ENCODE measurements at regions not wholly inside any gene's neighbourhood (a gene's known extent, or its start where the extent isn't known, plus 50 kb on each side); places are given as distances from the start of the nearest gene placed in this dataset.

DNA sequence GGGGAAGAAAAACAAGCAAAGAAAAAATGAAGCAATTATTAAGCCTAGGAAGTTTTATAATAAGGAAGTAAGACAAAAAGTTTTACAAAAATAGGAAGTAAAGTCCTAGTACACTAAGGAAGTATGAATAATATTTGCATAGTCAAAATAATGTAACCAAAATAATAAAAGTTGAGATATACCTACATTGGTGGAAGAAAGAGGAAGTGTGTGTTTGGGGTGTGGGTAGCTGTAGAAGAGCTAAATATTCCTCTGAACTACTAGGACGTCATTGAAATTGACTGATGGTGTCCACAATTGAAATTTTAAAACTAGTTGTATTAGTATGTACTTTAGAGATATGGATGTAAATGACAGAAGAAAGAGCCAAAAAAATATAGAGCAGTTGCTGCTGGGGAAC is 228.4 kb upstream of the OTX2 start:
- no peaks in the 10 kb centered on the region for H3K9me3 ChIP-seq (ENCODE audit: low read length)
- no peaks in the 10 kb centered on the region for H4K20me1 ChIP-seq (ENCODE audit: insufficient read depth)
- no peaks in the 10 kb centered on the region for H3K27me3 ChIP-seq (ENCODE audit: insufficient read depth, low read depth, low read length)
- no peak overlapping the region for H2AFZ ChIP-seq (ENCODE audit: low read depth, low read length)
- H3K27ac ChIP-seq (ENCODE audit: low read length): no peak overlapping the region
- no peak overlapping the region for H3K4me2 ChIP-seq (ENCODE audit: low read length)
- H3F3A ChIP-seq (ENCODE audit: insufficient read depth, low read length, poor library complexity, severe bottlenecking): no peaks in the 10 kb centered on the region
- no peaks in the 10 kb centered on the region for H3K79me2 ChIP-seq (replicated peaks; ENCODE audit: insufficient read depth, low read length)
- TF ChIP-seq, protein P1, sequence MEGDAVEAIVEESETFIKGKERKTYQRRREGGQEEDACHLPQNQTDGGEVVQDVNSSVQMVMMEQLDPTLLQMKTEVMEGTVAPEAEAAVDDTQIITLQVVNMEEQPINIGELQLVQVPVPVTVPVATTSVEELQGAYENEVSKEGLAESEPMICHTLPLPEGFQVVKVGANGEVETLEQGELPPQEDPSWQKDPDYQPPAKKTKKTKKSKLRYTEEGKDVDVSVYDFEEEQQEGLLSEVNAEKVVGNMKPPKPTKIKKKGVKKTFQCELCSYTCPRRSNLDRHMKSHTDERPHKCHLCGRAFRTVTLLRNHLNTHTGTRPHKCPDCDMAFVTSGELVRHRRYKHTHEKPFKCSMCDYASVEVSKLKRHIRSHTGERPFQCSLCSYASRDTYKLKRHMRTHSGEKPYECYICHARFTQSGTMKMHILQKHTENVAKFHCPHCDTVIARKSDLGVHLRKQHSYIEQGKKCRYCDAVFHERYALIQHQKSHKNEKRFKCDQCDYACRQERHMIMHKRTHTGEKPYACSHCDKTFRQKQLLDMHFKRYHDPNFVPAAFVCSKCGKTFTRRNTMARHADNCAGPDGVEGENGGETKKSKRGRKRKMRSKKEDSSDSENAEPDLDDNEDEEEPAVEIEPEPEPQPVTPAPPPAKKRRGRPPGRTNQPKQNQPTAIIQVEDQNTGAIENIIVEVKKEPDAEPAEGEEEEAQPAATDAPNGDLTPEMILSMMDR (IDR thresholded peaks at IDR 0.05; ENCODE audit: poor library complexity, severe bottlenecking): no peak
- TF ChIP-seq TAF1 (IDR thresholded peaks at IDR 0.05; ENCODE audit: low read depth) (no peak), MXI1 (conservative IDR thresholded peaks at IDR 0.05; ENCODE audit: poor library complexity, severe bottlenecking) (no peak), POLR2AphosphoS5 (IDR thresholded peaks at IDR 0.05) (no peak)
- TF ChIP-seq, protein P2, sequence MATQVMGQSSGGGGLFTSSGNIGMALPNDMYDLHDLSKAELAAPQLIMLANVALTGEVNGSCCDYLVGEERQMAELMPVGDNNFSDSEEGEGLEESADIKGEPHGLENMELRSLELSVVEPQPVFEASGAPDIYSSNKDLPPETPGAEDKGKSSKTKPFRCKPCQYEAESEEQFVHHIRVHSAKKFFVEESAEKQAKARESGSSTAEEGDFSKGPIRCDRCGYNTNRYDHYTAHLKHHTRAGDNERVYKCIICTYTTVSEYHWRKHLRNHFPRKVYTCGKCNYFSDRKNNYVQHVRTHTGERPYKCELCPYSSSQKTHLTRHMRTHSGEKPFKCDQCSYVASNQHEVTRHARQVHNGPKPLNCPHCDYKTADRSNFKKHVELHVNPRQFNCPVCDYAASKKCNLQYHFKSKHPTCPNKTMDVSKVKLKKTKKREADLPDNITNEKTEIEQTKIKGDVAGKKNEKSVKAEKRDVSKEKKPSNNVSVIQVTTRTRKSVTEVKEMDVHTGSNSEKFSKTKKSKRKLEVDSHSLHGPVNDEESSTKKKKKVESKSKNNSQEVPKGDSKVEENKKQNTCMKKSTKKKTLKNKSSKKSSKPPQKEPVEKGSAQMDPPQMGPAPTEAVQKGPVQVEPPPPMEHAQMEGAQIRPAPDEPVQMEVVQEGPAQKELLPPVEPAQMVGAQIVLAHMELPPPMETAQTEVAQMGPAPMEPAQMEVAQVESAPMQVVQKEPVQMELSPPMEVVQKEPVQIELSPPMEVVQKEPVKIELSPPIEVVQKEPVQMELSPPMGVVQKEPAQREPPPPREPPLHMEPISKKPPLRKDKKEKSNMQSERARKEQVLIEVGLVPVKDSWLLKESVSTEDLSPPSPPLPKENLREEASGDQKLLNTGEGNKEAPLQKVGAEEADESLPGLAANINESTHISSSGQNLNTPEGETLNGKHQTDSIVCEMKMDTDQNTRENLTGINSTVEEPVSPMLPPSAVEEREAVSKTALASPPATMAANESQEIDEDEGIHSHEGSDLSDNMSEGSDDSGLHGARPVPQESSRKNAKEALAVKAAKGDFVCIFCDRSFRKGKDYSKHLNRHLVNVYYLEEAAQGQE (IDR thresholded peaks at IDR 0.05; ENCODE audit: borderline replicate concordance): no peak
- H3K4me3 ChIP-seq (ENCODE audit: low read length): no peak overlapping the region
- H3K36me3 ChIP-seq (ENCODE audit: insufficient read depth, low read length): no peaks in the 10 kb centered on the region
- H3K9me2 ChIP-seq (ENCODE audit: insufficient read depth, low read length): no peaks in the 10 kb centered on the region
- H3K9ac ChIP-seq (ENCODE audit: low read length): no peak overlapping the region

DNA sequence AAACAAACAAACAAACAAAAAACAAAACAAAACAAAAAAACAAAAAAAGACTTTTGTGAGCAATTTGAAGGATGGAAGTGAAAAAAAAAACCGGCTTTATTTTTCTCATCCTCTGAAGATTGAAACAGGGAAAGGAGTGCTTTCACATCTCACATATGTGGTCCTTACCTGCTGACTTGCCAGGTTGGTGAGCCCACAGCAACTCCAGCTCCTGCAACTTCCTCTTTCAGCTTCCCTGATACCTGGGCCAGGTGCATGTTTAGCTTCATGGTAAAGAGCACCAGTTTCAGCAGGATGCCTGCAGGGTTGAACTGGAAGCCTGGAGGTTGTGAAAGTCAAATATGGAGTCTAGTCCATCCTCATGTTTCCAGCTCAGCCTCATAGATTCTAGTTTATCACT is 221.2 kb upstream of the OTX2 start:
- TF ChIP-seq MXI1 (conservative IDR thresholded peaks at IDR 0.05; ENCODE audit: poor library complexity, severe bottlenecking) (no peak), EP300 (conservative IDR thresholded peaks at IDR 0.05; ENCODE audit: poor library complexity, severe bottlenecking) (no peak), TAF1 (IDR thresholded peaks at IDR 0.05; ENCODE audit: low read depth) (no peak), RAD21 (conservative IDR thresholded peaks at IDR 0.05) (no peak), EZH2 (IDR thresholded peaks at IDR 0.05; ENCODE audit: borderline replicate concordance, insufficient read depth, low read length, poor library complexity, severe bottlenecking) (no peak), SMC3 (conservative IDR thresholded peaks at IDR 0.05; ENCODE audit: poor library complexity) (no peak), POLR2AphosphoS5 (IDR thresholded peaks at IDR 0.05) (no peak)
- TF ChIP-seq, protein P1 (IDR thresholded peaks at IDR 0.05; ENCODE audit: poor library complexity, severe bottlenecking): no peak
- TF ChIP-seq, protein P2 (IDR thresholded peaks at IDR 0.05; ENCODE audit: borderline replicate concordance): no peak
- H3F3A ChIP-seq (ENCODE audit: insufficient read depth, low read length, poor library complexity, severe bottlenecking): no peaks in the 10 kb centered on the region
- H4K20me1 ChIP-seq (ENCODE audit: insufficient read depth): no peaks in the 10 kb centered on the region
- no peak overlapping the region for H3K4me2 ChIP-seq (ENCODE audit: low read length)
- no peak overlapping the region for H3K27ac ChIP-seq (ENCODE audit: low read length)
- no peaks in the 10 kb centered on the region for H3K9me2 ChIP-seq (ENCODE audit: insufficient read depth, low read length)
- H3K4me3 ChIP-seq (ENCODE audit: low read length): no peak overlapping the region
- H3K9me3 ChIP-seq (ENCODE audit: low read length): no peaks in the 10 kb centered on the region
- H3K36me3 ChIP-seq (ENCODE audit: insufficient read depth, low read length): no peaks in the 10 kb centered on the region
- H2AFZ ChIP-seq (ENCODE audit: low read depth, low read length): no peak overlapping the region
- H3K27me3 ChIP-seq (ENCODE audit: insufficient read depth, low read depth, low read length): no peaks in the 10 kb centered on the region
- H3K79me2 ChIP-seq (replicated peaks; ENCODE audit: insufficient read depth, low read length): no peaks in the 10 kb centered on the region
- H3K9ac ChIP-seq (ENCODE audit: low read length): no peak overlapping the region

Measured in neural cell (in vitro differentiated cells).